Uterus (tissue), 2 donors: ENCODE measurements at regions not wholly inside any gene's neighbourhood (a gene's known extent, or its start where the extent isn't known, plus 50 kb on each side); places are given as distances from the start of the nearest gene placed in this dataset.

Experiments
- CTCF ChIP-seq, 4 experiments: fragments of 200-600 bp in 2 of 4; fragments of 450-650 bp in 2 of 4; sonication (generic) in 2 of 4; IDR thresholded peaks; one replicate each; pipeline ENCODE4 v1.5.1; 2016 to 2019; ENCODE audit warnings: antibody characterized with exemption in 4 of 4, mild to moderate bottlenecking in 2 of 4, moderate library complexity in 1 of 4
- POLR2A ChIP-seq, 2 donors: fragments of 450-650 bp; IDR thresholded peaks; one replicate each; pipeline ENCODE4 v1.6.1; 2016; ENCODE audit warnings: antibody characterized with exemption in 2 of 2, mild to moderate bottlenecking in 1 of 2, moderate library complexity in 1 of 2

- TF ChIP-seq POLR2A (IDR thresholded peaks at IDR 0.05), result no peak
- TF ChIP-seq CTCF (IDR thresholded peaks at IDR 0.05), result no peak
Observed at GRCh38 chr4:35938936-35939335, 305.4 kb downstream of the ARAP2 start.
